IMR-90 (cell line): ENCODE measurements at regions not wholly inside any gene's neighbourhood (a gene's known extent, or its start where the extent isn't known, plus 50 kb on each side); places are given as distances from the start of the nearest gene placed in this dataset.

Experiments
- ATAC-seq: fragments of 200-7000 bp; cut with Tn5 transposase; 2 replicates; pipeline ENCODE4 v1.9.1; 2020; ENCODE audit warnings: low read depth, mild to moderate bottlenecking, moderate library complexity
- BruUV-seq: library from RNA; stranded (reverse); fragments of 400-500 nt; replicated peaks from 2 replicates; lab custom pipeline; 2021; lab: Mats Ljungman, UMichigan
- CTCF ChIA-PET: fragments of 300-600 bp; formaldehyde crosslinking; extraction: SDS; loops from one replicate; lab custom pipeline; 2021; ENCODE audit warnings: antibody characterized with exemption; lab: Yijun Ruan, JAX
- POLR2A ChIA-PET: fragments of 300-600 bp; sonication (Branson Sonifier 250); formaldehyde crosslinking; loops from one replicate; lab custom pipeline; 2022; ENCODE audit warnings: antibody characterized with exemption; ENCODE audit not compliant: unreplicated experiment; lab: Charles Lee
- DNase-seq: peaks from one replicate; pipeline ENCODE4 v3.0.0; 2013
- H2AFZ ChIP-seq: replicated peaks from 2 replicates; pipeline ENCODE3; 2013; ENCODE audit warnings: low read length, mild to moderate bottlenecking; ENCODE audit not compliant: poor library complexity
- H2AK5ac ChIP-seq: 2 replicates; pipeline ENCODE4 v1.6.1; 2013; ENCODE audit warnings: low read depth, low read length, inconsistent platforms
- H2AK9ac ChIP-seq: replicated peaks from 2 replicates; pipeline ENCODE3; 2013; ENCODE audit warnings: mild to moderate bottlenecking, low read depth, low read length, moderate library complexity; ENCODE audit not compliant: poor library complexity
- H2BK120ac ChIP-seq: 2 replicates; pipeline ENCODE4 v1.6.1; 2013; ENCODE audit warnings: low read depth, low read length, inconsistent platforms
- H2BK15ac ChIP-seq: 3 replicates; pipeline ENCODE4 v1.6.1; 2013; ENCODE audit warnings: low read depth, low read length, inconsistent platforms
- H2BK20ac ChIP-seq: 2 replicates; pipeline ENCODE4 v1.6.1; 2013; ENCODE audit warnings: low read depth, mild to moderate bottlenecking, inconsistent platforms, low read length, moderate library complexity
- H2BK5ac ChIP-seq: 2 replicates; pipeline ENCODE4 v1.6.1; 2013; ENCODE audit warnings: mild to moderate bottlenecking, low read depth, low read length, inconsistent platforms; ENCODE audit not compliant: poor library complexity, severe bottlenecking
- H3K14ac ChIP-seq: replicated peaks from 2 replicates; pipeline ENCODE4 v1.6.1; 2013; ENCODE audit warnings: low read depth, low read length, inconsistent platforms
- H3K18ac ChIP-seq: 2 replicates; pipeline ENCODE4 v1.6.1; 2013; ENCODE audit warnings: low read depth, low read length, control low read depth
- H3K23ac ChIP-seq: 2 replicates; pipeline ENCODE4 v1.6.1; 2013; ENCODE audit warnings: low read depth, low read length, inconsistent platforms
- H3K27ac ChIP-seq: 2 replicates; pipeline ENCODE4 v1.5.1; 2013; ENCODE audit warnings: mild to moderate bottlenecking, control low read depth, low read length; ENCODE audit not compliant: insufficient read depth
- H3K27me3 ChIP-seq: 2 replicates; pipeline ENCODE4 v1.6.1; 2013; ENCODE audit warnings: low read length; ENCODE audit not compliant: control insufficient read depth, insufficient read depth
- H3K36me3 ChIP-seq: 2 replicates; pipeline ENCODE4 v1.6.1; 2013; ENCODE audit warnings: low read length, mixed read lengths; ENCODE audit not compliant: control insufficient read depth, insufficient read depth
- H3K4ac ChIP-seq: 2 replicates; pipeline ENCODE4 v1.6.1; 2013; ENCODE audit warnings: low read depth, low read length, inconsistent platforms
- H3K4me1 ChIP-seq: 2 replicates; pipeline ENCODE4 v1.6.1; 2013; ENCODE audit warnings: low read length, mixed read lengths; ENCODE audit not compliant: control insufficient read depth, insufficient read depth
- H3K4me2 ChIP-seq: 2 replicates; pipeline ENCODE4 v1.6.1; 2013; ENCODE audit warnings: low read depth, mild to moderate bottlenecking, control low read depth, low read length, moderate library complexity
- H3K4me3 ChIP-seq: 2 replicates; pipeline ENCODE4 v1.5.1; 2013; ENCODE audit warnings: low read depth, mild to moderate bottlenecking, control low read depth, low read length, moderate library complexity; ENCODE audit not compliant: insufficient read depth
- H3K56ac ChIP-seq: 2 replicates; pipeline ENCODE4 v1.6.1; 2013; ENCODE audit warnings: low read length, inconsistent platforms; ENCODE audit not compliant: insufficient read depth; ENCODE audit errors: extremely low read depth
- H3K79me1 ChIP-seq, 2 experiments: 2 replicates each; pipeline ENCODE4 v1.6.1; 2013; ENCODE audit warnings: low read length in 2 of 2, inconsistent platforms in 1 of 2, low read depth in 1 of 2
- H3K9ac ChIP-seq: 2 replicates; pipeline ENCODE4 v1.6.1; 2013; ENCODE audit warnings: low read depth, low read length, control low read depth
- H3K9me1 ChIP-seq: 2 replicates; pipeline ENCODE4 v1.6.1; 2013; ENCODE audit warnings: low read length, inconsistent platforms; ENCODE audit not compliant: insufficient read depth
- H3K9me3 ChIP-seq: 2 replicates; pipeline ENCODE4 v1.6.1; 2013; ENCODE audit warnings: low read length; ENCODE audit not compliant: control insufficient read depth, insufficient read depth
- H4K20me1 ChIP-seq: 2 replicates; pipeline ENCODE4 v1.6.1; 2013; ENCODE audit warnings: low read length, inconsistent platforms; ENCODE audit not compliant: insufficient read depth
- H4K5ac ChIP-seq: 2 replicates; pipeline ENCODE4 v1.6.1; 2013; ENCODE audit warnings: mild to moderate bottlenecking, low read depth, low read length, control low read depth
- H4K8ac ChIP-seq, 2 experiments: 2 replicates each; pipeline ENCODE4 v1.6.1; 2013; ENCODE audit warnings: low read depth in 2 of 2, low read length in 2 of 2, control low read depth in 1 of 2, inconsistent platforms in 1 of 2
- H4K91ac ChIP-seq: 2 replicates; pipeline ENCODE4 v1.6.1; 2013; ENCODE audit warnings: low read depth, low read length, inconsistent platforms; ENCODE audit not compliant: insufficient read depth
- BHLHE40 ChIP-seq: fragments of 150-350 bp; IDR thresholded peaks from 2 replicates; pipeline ENCODE4 v1.6.1; 2016; ENCODE audit warnings: mild to moderate bottlenecking, low read depth, low read length
- CEBPB ChIP-seq: IDR thresholded peaks from 2 replicates; pipeline ENCODE4 v1.6.1; 2012; ENCODE audit warnings: low read depth, low read length, improper control_type of control experiment
- MAFK ChIP-seq: IDR thresholded peaks from 2 replicates; pipeline ENCODE4 v1.6.1; 2012; ENCODE audit warnings: low read depth, low read length, improper control_type of control experiment
- MAZ ChIP-seq: IDR thresholded peaks from 2 replicates; pipeline ENCODE4 v1.6.1; 2012; ENCODE audit warnings: low read depth, mild to moderate bottlenecking, low read length, improper control_type of control experiment, moderate library complexity, borderline replicate concordance
- NFE2L2 ChIP-seq: fragments of 150-350 bp; IDR thresholded peaks from 2 replicates; pipeline ENCODE4 v1.6.1; 2016; ENCODE audit warnings: low read depth, mild to moderate bottlenecking, low read length
- POLR2A ChIP-seq: IDR thresholded peaks from 2 replicates; pipeline ENCODE4 v1.6.1; 2012; ENCODE audit warnings: mild to moderate bottlenecking, low read depth, low read length
- SMC3 ChIP-seq: fragments of 150-350 bp; IDR thresholded peaks from 2 replicates; pipeline ENCODE4 v1.6.1; 2016; ENCODE audit warnings: low read depth, mild to moderate bottlenecking, antibody characterized with exemption, low read length, moderate library complexity
- WGBS, 2 experiments: methylation state at CpG; one replicate each; pipeline versions ENCODE4 v1.1.5 to v1.1.7; 2013; ENCODE audit warnings: missing lambda C conversion rate in 2 of 2; ENCODE audit not compliant: insufficient read length in 1 of 2; ENCODE audit errors: extremely low coverage in 2 of 2; 5-methylcytosine and 5-hydroxymethylcytosine counted together
- dilution Hi-C: fragments of 300-500 bp; cut with HindIII; formaldehyde crosslinking; loops from one replicate; pipeline ENCODE4 v1.14.3; 2018; ENCODE audit warnings: low sequenced_read_pairs; ENCODE audit not compliant: unreplicated experiment
- in situ Hi-C: fragments of 300-500 bp; cut with MboI; formaldehyde crosslinking; loops from 3 replicates; pipeline ENCODE4 v1.14.3; 2019; ENCODE audit warnings: low sequenced_read_pairs, inconsistent platforms, mixed read lengths
- intact Hi-C: fragments of 100-400 bp; cut with micrococcal nuclease; formaldehyde crosslinking; loops from 2 replicates; pipeline ENCODE4 v1.10.0; 2022
- TF ChIP-seq, protein P1 (sequence below): fragments of 150-350 bp; IDR thresholded peaks from 2 replicates; pipeline ENCODE4 v1.6.1; 2016; ENCODE audit warnings: low read depth, mild to moderate bottlenecking, low read length, moderate library complexity, borderline replicate concordance

DNA sequence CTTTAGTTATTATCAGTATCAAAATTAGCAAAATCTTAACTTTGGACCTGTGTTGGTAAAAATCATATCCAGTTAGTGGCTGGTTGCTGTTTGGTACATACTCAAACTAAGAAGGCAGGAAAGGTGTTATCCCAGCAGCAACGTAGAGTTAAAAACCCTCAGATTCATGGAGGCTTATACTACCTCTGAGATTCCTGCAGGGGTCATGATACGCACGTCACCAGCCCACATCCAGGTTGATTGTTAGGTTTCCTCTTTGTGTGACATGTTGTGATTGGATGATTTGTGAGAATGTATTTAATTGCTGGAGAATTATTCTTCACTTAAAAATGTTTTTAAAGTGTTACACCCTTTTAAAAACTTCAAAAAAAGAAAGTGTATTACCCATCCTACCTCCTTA is 423.3 kb upstream of the ADGRL2 start:
- Histone ChIP-seq H3K79me1 (no peaks in the 10 kb centered on the region), H3K4me2 (no peak overlapping the region), H3K14ac (no peak overlapping the region), H3K27me3 (no peaks in the 10 kb centered on the region), H2BK120ac (no peak overlapping the region), H3K23ac (no peak overlapping the region), H4K5ac (no peak overlapping the region), H3K9ac (no peak overlapping the region), H3K27ac (no peak overlapping the region), H2AFZ (no peak overlapping the region), H4K91ac (no peak overlapping the region), H3K9me3 (no peaks in the 10 kb centered on the region), H3K4me3 (no peak overlapping the region), H2BK15ac (no peak overlapping the region), H4K20me1 (no peaks in the 10 kb centered on the region), H4K8ac (no peak overlapping the region), H3K4me1 (no peaks in the 10 kb centered on the region), H2BK20ac (no peak overlapping the region), H2AK9ac (no peak overlapping the region), H3K9me1 (no peaks in the 10 kb centered on the region), H2AK5ac (no peak overlapping the region), H3K56ac (no peak overlapping the region), H3K4ac (no peak overlapping the region), H3K36me3 (no peaks in the 10 kb centered on the region), H2BK5ac (no peak overlapping the region), H3K18ac (no peak overlapping the region)
- in situ Hi-C loops (no loop called here), intact Hi-C loops (no loop called here), dilution Hi-C loops (no loop called here)
- no CpG with 5 or more reads among the region's 3 CpGs for WGBS, 2 experiments
- DNase-seq = no peak
- TF ChIP-seq BHLHE40 (no peak), CEBPB (no peak), SMC3 (no peak), MAFK (no peak), NFE2L2 (no peak), MAZ (no peak), POLR2A (no peak)
- TF ChIP-seq, protein P1, sequence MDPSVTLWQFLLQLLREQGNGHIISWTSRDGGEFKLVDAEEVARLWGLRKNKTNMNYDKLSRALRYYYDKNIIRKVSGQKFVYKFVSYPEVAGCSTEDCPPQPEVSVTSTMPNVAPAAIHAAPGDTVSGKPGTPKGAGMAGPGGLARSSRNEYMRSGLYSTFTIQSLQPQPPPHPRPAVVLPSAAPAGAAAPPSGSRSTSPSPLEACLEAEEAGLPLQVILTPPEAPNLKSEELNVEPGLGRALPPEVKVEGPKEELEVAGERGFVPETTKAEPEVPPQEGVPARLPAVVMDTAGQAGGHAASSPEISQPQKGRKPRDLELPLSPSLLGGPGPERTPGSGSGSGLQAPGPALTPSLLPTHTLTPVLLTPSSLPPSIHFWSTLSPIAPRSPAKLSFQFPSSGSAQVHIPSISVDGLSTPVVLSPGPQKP = no peak
- ChIA-PET CTCF (no interaction called here), POLR2A (no interaction called here)
- ATAC-seq = no peak
- no TSS peak for BruUV-seq
